HG03565 (cell line): ENCODE measurements at regions not wholly inside any gene's neighbourhood (a gene's known extent, or its start where the extent isn't known, plus 50 kb on each side); places are given as distances from the start of the nearest gene placed in this dataset.
"Not testable (repeated sequence)": the region's sequence is repeated elsewhere in the genome, so short reads cannot be mapped to it uniquely, and the experiment has no call there.

Experiments
- ATAC-seq: cut with Tn5 transposase; IDR thresholded peaks from one replicate; pipeline ENCODE4 v1.9.1; 2021; ENCODE audit warnings: mild to moderate bottlenecking, moderate library complexity; ENCODE audit not compliant: unreplicated experiment

GRCh38 chrX:37075892-37076595, 67.9 kb downstream of the FAM47C start:
- ATAC-seq, result peak; percentile 80

GRCh38 chrX:37076983-37077382, 68.8 kb downstream of the FAM47C start:
- ATAC-seq, result no peak

- ATAC-seq, result no peak
Measured at GRCh38 chrX:37077646-37078433, 69.7 kb downstream of the FAM47C start.

- ATAC-seq, result no peak
Measured at GRCh38 chrX:37078434-37078703, 70.2 kb downstream of the FAM47C start.

- no peak for ATAC-seq
Measured at GRCh38 chrX:37083880-37084279, 75.7 kb downstream of the FAM47C start.

- ATAC-seq, result not testable (repeated sequence)
Measured at GRCh38 chrX:37085699-37086098, 77.5 kb downstream of the FAM47C start.

GRCh38 chrX:37086820-37087219, 78.7 kb downstream of the FAM47C start:
- not testable (repeated sequence) for ATAC-seq

GRCh38 chrX:37087875-37088274, 79.7 kb downstream of the FAM47C start:
- ATAC-seq, result not testable (repeated sequence)

GRCh38 chrX:37088778-37089177, 80.6 kb downstream of the FAM47C start:
- ATAC-seq, result not testable (repeated sequence)

- ATAC-seq, result not testable (repeated sequence)
Measured at GRCh38 chrX:37090142-37090541, 82.0 kb downstream of the FAM47C start.

- not testable (repeated sequence) for ATAC-seq
Measured at GRCh38 chrX:37096422-37097124, 88.4 kb downstream of the FAM47C start.
